Muscle layer of colon (tissue), 2 donors: ENCODE measurements at regions not wholly inside any gene's neighbourhood (a gene's known extent, or its start where the extent isn't known, plus 50 kb on each side); places are given as distances from the start of the nearest gene placed in this dataset.

Experiments used
- H3K27ac ChIP-seq: one replicate; pipeline ENCODE4 v1.7.0; 2013; ENCODE audit warnings: low read depth, mild to moderate bottlenecking, low read length, moderate library complexity
- H3K27me3 ChIP-seq, 2 donors: one replicate each; pipeline ENCODE4 v1.7.0; 2013; ENCODE audit warnings: low read length in 2 of 2, mild to moderate bottlenecking in 2 of 2; ENCODE audit not compliant: insufficient read depth in 2 of 2, control insufficient read depth in 1 of 2
- H3K36me3 ChIP-seq: one replicate; pipeline ENCODE4 v1.7.0; 2013; ENCODE audit warnings: mild to moderate bottlenecking, low read length; ENCODE audit not compliant: insufficient read depth
- H3K4me1 ChIP-seq: one replicate; pipeline ENCODE4 v1.7.0; 2013; ENCODE audit warnings: mild to moderate bottlenecking, low read length; ENCODE audit not compliant: insufficient read depth
- H3K4me3 ChIP-seq, 2 donors: one replicate each; pipeline ENCODE4 v1.7.0; 2013; ENCODE audit warnings: low read length in 2 of 2, low read depth in 1 of 2, mild to moderate bottlenecking in 1 of 2, moderate library complexity in 1 of 2
- H3K9ac ChIP-seq: one replicate; pipeline ENCODE4 v1.7.0; 2013; ENCODE audit warnings: low read length
- H3K9me3 ChIP-seq: one replicate; pipeline ENCODE4 v1.7.0; 2013; ENCODE audit warnings: mild to moderate bottlenecking, low read length
- donor health status: abdominal sarcoma.
- donor health status: Adenocarcinoma of cecum.

GRCh38 chr11:11038782-11039181 lies 180.9 kb upstream of the ZBED5 start:
- H3K9me3 ChIP-seq, result no peaks in the 10 kb centered on the region
- peak overlapping the region; percentile 50 for H3K27ac ChIP-seq
- H3K27me3 ChIP-seq, result no peaks in the 10 kb centered on the region
- no peak overlapping the region for H3K4me3 ChIP-seq
- no peak overlapping the region for H3K9ac ChIP-seq
- peaks cover 55% of the 10 kb centered on the region for H3K4me1 ChIP-seq
- no peaks in the 10 kb centered on the region for H3K36me3 ChIP-seq

GRCh38 chr11:11038352-11038751 lies 180.5 kb upstream of the ZBED5 start:
- H3K27ac ChIP-seq, result peak overlapping the region; percentile 50
- H3K36me3 ChIP-seq, result no peaks in the 10 kb centered on the region
- no peaks in the 10 kb centered on the region for H3K9me3 ChIP-seq
- no peak overlapping the region for H3K9ac ChIP-seq
- H3K4me1 ChIP-seq, result peaks cover 52% of the 10 kb centered on the region
- H3K4me3 ChIP-seq, result no peak overlapping the region
- H3K27me3 ChIP-seq, result no peaks in the 10 kb centered on the region

GRCh38 chr11:11036848-11037732 lies 179.2 kb upstream of the ZBED5 start:
- no peaks in the 10 kb centered on the region for H3K27me3 ChIP-seq
- no peak overlapping the region for H3K4me3 ChIP-seq
- H3K27ac ChIP-seq, result peak overlapping the region; percentile 50
- H3K9me3 ChIP-seq, result no peaks in the 10 kb centered on the region
- H3K9ac ChIP-seq, result no peak overlapping the region
- H3K4me1 ChIP-seq, result peaks cover 56% of the 10 kb centered on the region
- no peaks in the 10 kb centered on the region for H3K36me3 ChIP-seq

- Histone ChIP-seq H3K27ac (peak overlapping the region; percentile 50), H3K9me3 (no peaks in the 10 kb centered on the region), H3K27me3 (no peaks in the 10 kb centered on the region), H3K36me3 (no peaks in the 10 kb centered on the region), H3K4me1 (peaks cover 64% of the 10 kb centered on the region), H3K4me3 (no peak overlapping the region), H3K9ac (no peak overlapping the region)
Measured at GRCh38 chr11:11036185-11036847, 178.5 kb upstream of the ZBED5 start.

GRCh38 chr11:11035331-11035730 lies 177.5 kb upstream of the ZBED5 start:
- Histone ChIP-seq H3K27me3 (no peaks in the 10 kb centered on the region), H3K4me1 (peaks cover 57% of the 10 kb centered on the region), H3K4me3 (no peak overlapping the region), H3K9ac (no peak overlapping the region), H3K27ac (no peak overlapping the region), H3K9me3 (no peaks in the 10 kb centered on the region), H3K36me3 (no peaks in the 10 kb centered on the region)

GRCh38 chr11:11034476-11034875 lies 176.6 kb upstream of the ZBED5 start:
- H3K9me3 ChIP-seq, result no peaks in the 10 kb centered on the region
- no peaks in the 10 kb centered on the region for H3K27me3 ChIP-seq
- peaks cover 49% of the 10 kb centered on the region for H3K4me1 ChIP-seq
- H3K4me3 ChIP-seq, result no peak overlapping the region
- H3K36me3 ChIP-seq, result no peaks in the 10 kb centered on the region
- no peak overlapping the region for H3K9ac ChIP-seq
- no peak overlapping the region for H3K27ac ChIP-seq

GRCh38 chr11:11032066-11032465 lies 174.2 kb upstream of the ZBED5 start:
- Histone ChIP-seq H3K27ac (no peak overlapping the region), H3K27me3 (no peaks in the 10 kb centered on the region), H3K4me3 (no peak overlapping the region), H3K9me3 (no peaks in the 10 kb centered on the region), H3K9ac (no peak overlapping the region), H3K36me3 (no peaks in the 10 kb centered on the region), H3K4me1 (peaks cover 31% of the 10 kb centered on the region)

- H3K36me3 ChIP-seq, result no peaks in the 10 kb centered on the region
- no peaks in the 10 kb centered on the region for H3K9me3 ChIP-seq
- no peak overlapping the region for H3K9ac ChIP-seq
- no peaks in the 10 kb centered on the region for H3K27me3 ChIP-seq
- H3K4me3 ChIP-seq, result no peak overlapping the region
- no peak overlapping the region for H3K27ac ChIP-seq
- H3K4me1 ChIP-seq, result peaks cover 18% of the 10 kb centered on the region
Measured at GRCh38 chr11:11029027-11029426, 171.2 kb upstream of the ZBED5 start.

- H3K36me3 ChIP-seq, result no peaks in the 10 kb centered on the region
- peaks cover 18% of the 10 kb centered on the region for H3K4me1 ChIP-seq
- H3K4me3 ChIP-seq, result no peak overlapping the region
- H3K9ac ChIP-seq, result no peak overlapping the region
- no peaks in the 10 kb centered on the region for H3K27me3 ChIP-seq
- H3K27ac ChIP-seq, result no peak overlapping the region
- no peaks in the 10 kb centered on the region for H3K9me3 ChIP-seq
Measured at GRCh38 chr11:11028017-11028692, 170.3 kb upstream of the ZBED5 start.

GRCh38 chr11:11027288-11027687 lies 169.4 kb upstream of the ZBED5 start:
- H3K27ac ChIP-seq, result no peak overlapping the region
- no peaks in the 10 kb centered on the region for H3K27me3 ChIP-seq

GRCh38 chr11:11025087-11025486 lies 167.2 kb upstream of the ZBED5 start:
- Histone ChIP-seq H3K27me3 (no peaks in the 10 kb centered on the region), H3K4me1 (peaks cover 12% of the 10 kb centered on the region), H3K4me3 (no peak overlapping the region), H3K36me3 (no peaks in the 10 kb centered on the region), H3K9ac (no peak overlapping the region), H3K27ac (no peak overlapping the region), H3K9me3 (no peaks in the 10 kb centered on the region)

More at GRCh38 chr11:11027288-11027687, 169.4 kb upstream of the ZBED5 start:
- Histone ChIP-seq H3K36me3 (no peaks in the 10 kb centered on the region), H3K9ac (no peak overlapping the region), H3K4me3 (no peak overlapping the region), H3K9me3 (no peaks in the 10 kb centered on the region), H3K4me1 (peaks cover 15% of the 10 kb centered on the region)
